ENCODE measurements at regions not wholly inside any gene's neighbourhood (a gene's known extent, or its start where the extent isn't known, plus 50 kb on each side); places are given as distances from the start of the nearest gene placed in this dataset.

DNA sequence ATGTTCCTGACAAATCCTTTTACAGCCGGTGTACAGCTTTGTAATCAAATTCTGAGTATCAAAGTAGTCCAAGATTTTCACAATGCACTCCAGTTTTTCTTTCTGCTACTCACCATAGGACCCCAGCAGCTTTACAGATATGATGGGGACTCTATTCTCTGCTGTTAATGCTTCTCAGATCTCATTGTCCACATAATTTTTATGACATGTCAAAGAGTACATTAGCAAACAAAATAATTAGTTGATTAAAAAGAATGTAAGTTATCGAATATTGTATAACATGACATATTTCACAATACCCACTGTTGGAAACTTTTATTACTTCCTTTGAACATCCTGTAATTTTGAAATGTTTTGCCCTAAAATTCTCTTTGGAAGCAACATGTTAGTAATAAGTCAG lies 81.4 kb upstream of the KIAA1217 start:
- TF ChIP-seq POLR2AphosphoS5 (IDR thresholded peaks at IDR 0.05) (no peak), EZH2 (IDR thresholded peaks at IDR 0.05; ENCODE audit: borderline replicate concordance, insufficient read depth, low read length, poor library complexity, severe bottlenecking) (no peak), MXI1 (conservative IDR thresholded peaks at IDR 0.05; ENCODE audit: poor library complexity, severe bottlenecking) (no peak), SMC3 (conservative IDR thresholded peaks at IDR 0.05; ENCODE audit: poor library complexity) (no peak), EP300 (conservative IDR thresholded peaks at IDR 0.05; ENCODE audit: poor library complexity, severe bottlenecking) (no peak), TAF1 (IDR thresholded peaks at IDR 0.05; ENCODE audit: low read depth) (no peak), RAD21 (conservative IDR thresholded peaks at IDR 0.05) (no peak)
- TF ChIP-seq, protein P1, sequence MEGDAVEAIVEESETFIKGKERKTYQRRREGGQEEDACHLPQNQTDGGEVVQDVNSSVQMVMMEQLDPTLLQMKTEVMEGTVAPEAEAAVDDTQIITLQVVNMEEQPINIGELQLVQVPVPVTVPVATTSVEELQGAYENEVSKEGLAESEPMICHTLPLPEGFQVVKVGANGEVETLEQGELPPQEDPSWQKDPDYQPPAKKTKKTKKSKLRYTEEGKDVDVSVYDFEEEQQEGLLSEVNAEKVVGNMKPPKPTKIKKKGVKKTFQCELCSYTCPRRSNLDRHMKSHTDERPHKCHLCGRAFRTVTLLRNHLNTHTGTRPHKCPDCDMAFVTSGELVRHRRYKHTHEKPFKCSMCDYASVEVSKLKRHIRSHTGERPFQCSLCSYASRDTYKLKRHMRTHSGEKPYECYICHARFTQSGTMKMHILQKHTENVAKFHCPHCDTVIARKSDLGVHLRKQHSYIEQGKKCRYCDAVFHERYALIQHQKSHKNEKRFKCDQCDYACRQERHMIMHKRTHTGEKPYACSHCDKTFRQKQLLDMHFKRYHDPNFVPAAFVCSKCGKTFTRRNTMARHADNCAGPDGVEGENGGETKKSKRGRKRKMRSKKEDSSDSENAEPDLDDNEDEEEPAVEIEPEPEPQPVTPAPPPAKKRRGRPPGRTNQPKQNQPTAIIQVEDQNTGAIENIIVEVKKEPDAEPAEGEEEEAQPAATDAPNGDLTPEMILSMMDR (IDR thresholded peaks at IDR 0.05; ENCODE audit: poor library complexity, severe bottlenecking): no peak
- TF ChIP-seq, protein P2, sequence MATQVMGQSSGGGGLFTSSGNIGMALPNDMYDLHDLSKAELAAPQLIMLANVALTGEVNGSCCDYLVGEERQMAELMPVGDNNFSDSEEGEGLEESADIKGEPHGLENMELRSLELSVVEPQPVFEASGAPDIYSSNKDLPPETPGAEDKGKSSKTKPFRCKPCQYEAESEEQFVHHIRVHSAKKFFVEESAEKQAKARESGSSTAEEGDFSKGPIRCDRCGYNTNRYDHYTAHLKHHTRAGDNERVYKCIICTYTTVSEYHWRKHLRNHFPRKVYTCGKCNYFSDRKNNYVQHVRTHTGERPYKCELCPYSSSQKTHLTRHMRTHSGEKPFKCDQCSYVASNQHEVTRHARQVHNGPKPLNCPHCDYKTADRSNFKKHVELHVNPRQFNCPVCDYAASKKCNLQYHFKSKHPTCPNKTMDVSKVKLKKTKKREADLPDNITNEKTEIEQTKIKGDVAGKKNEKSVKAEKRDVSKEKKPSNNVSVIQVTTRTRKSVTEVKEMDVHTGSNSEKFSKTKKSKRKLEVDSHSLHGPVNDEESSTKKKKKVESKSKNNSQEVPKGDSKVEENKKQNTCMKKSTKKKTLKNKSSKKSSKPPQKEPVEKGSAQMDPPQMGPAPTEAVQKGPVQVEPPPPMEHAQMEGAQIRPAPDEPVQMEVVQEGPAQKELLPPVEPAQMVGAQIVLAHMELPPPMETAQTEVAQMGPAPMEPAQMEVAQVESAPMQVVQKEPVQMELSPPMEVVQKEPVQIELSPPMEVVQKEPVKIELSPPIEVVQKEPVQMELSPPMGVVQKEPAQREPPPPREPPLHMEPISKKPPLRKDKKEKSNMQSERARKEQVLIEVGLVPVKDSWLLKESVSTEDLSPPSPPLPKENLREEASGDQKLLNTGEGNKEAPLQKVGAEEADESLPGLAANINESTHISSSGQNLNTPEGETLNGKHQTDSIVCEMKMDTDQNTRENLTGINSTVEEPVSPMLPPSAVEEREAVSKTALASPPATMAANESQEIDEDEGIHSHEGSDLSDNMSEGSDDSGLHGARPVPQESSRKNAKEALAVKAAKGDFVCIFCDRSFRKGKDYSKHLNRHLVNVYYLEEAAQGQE (IDR thresholded peaks at IDR 0.05; ENCODE audit: borderline replicate concordance): no peak

Measured in neural cell (in vitro differentiated cells).